Lower leg skin (tissue), 3 donors: ENCODE measurements at regions not wholly inside any gene's neighbourhood (a gene's known extent, or its start where the extent isn't known, plus 50 kb on each side); places are given as distances from the start of the nearest gene placed in this dataset.

Experiments
- POLR2A ChIP-seq, 2 donors: fragments of 450-650 bp; IDR thresholded peaks; one replicate each; pipeline ENCODE4 v1.6.1; 2016 to 2017; ENCODE audit warnings: antibody characterized with exemption in 2 of 2, mild to moderate bottlenecking in 1 of 2, moderate library complexity in 1 of 2
- TF ChIP-seq, protein P1 (sequence below), 3 donors: fragments of 450-650 bp; IDR thresholded peaks; one replicate each; pipeline ENCODE4 v1.5.1; 2016; ENCODE audit warnings: antibody characterized with exemption in 3 of 3, mild to moderate bottlenecking in 3 of 3, moderate library complexity in 2 of 3

- TF ChIP-seq, protein P1, sequence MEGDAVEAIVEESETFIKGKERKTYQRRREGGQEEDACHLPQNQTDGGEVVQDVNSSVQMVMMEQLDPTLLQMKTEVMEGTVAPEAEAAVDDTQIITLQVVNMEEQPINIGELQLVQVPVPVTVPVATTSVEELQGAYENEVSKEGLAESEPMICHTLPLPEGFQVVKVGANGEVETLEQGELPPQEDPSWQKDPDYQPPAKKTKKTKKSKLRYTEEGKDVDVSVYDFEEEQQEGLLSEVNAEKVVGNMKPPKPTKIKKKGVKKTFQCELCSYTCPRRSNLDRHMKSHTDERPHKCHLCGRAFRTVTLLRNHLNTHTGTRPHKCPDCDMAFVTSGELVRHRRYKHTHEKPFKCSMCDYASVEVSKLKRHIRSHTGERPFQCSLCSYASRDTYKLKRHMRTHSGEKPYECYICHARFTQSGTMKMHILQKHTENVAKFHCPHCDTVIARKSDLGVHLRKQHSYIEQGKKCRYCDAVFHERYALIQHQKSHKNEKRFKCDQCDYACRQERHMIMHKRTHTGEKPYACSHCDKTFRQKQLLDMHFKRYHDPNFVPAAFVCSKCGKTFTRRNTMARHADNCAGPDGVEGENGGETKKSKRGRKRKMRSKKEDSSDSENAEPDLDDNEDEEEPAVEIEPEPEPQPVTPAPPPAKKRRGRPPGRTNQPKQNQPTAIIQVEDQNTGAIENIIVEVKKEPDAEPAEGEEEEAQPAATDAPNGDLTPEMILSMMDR (IDR thresholded peaks at IDR 0.05), result no peak
- no peak for TF ChIP-seq POLR2A (IDR thresholded peaks at IDR 0.05)
Measured at GRCh38 chr9:74333384-74334032, 163.6 kb upstream of the RORB start.
